Hepatocyte (in vitro differentiated cells): ENCODE measurements at regions not wholly inside any gene's neighbourhood (a gene's known extent, or its start where the extent isn't known, plus 50 kb on each side); places are given as distances from the start of the nearest gene placed in this dataset.

Source experiments
- CTCF ChIP-seq: fragments of 200-600 bp; sonication (generic); IDR thresholded peaks from 2 replicates; pipeline ENCODE4 v1.5.1; 2016; ENCODE audit warnings: antibody characterized with exemption, mild to moderate bottlenecking; ENCODE audit not compliant: poor library complexity
- EZH2 ChIP-seq: fragments of 200-600 bp; sonication (generic); IDR thresholded peaks from 2 replicates; pipeline ENCODE4 v1.6.1; 2016; ENCODE audit warnings: antibody characterized with exemption, mild to moderate bottlenecking, borderline replicate concordance

- TF ChIP-seq EZH2 (no peak), CTCF (no peak)
Measured at GRCh38 chr10:117480097-117480496, 62.4 kb upstream of the EMX2 start.
